Activated naive CD8-positive, alpha-beta T cell treated with anti-CD3 and anti-CD28 coated beads, Interleukin-2, amount 10 ng/mL, durations not matched to agents 7 days and 5 days (primary cell): ENCODE measurements at regions not wholly inside any gene's neighbourhood (a gene's known extent, or its start where the extent isn't known, plus 50 kb on each side); places are given as distances from the start of the nearest gene placed in this dataset.

Experiments
- ATAC-seq: fragments of 150-1000 bp; cut with Tn5 transposase; one replicate; pipeline ENCODE4 v1.10.0; 2021; ENCODE audit warnings: low read depth, moderate library complexity
- POLR2A ChIA-PET: fragments of 350-600 bp; sonication (Branson Sonifier 250); formaldehyde crosslinking; loops from one replicate; lab custom pipeline; 2021; ENCODE audit warnings: antibody characterized with exemption; lab: Charles Lee
- DNase-seq: peaks from one replicate; pipeline ENCODE4 v3.0.0; 2021
- H3K27ac Mint-ChIP-seq: one replicate; pipeline ENCODE4 v1.8.0; 2022; ENCODE audit warnings: mild to moderate bottlenecking, mixed read lengths
- H3K27me3 Mint-ChIP-seq: one replicate; pipeline ENCODE4 v1.8.0; 2022; ENCODE audit warnings: mild to moderate bottlenecking, moderate library complexity, mixed read lengths
- H3K36me3 Mint-ChIP-seq: one replicate; pipeline ENCODE4 v1.8.0; 2021; ENCODE audit warnings: mild to moderate bottlenecking, mixed read lengths
- H3K4me1 Mint-ChIP-seq: one replicate; pipeline ENCODE4 v1.8.0; 2021; ENCODE audit warnings: mixed read lengths
- H3K4me3 Mint-ChIP-seq: one replicate; pipeline ENCODE4 v1.8.0; 2022; ENCODE audit warnings: mild to moderate bottlenecking, moderate library complexity, mixed read lengths
- H3K9me3 Mint-ChIP-seq: one replicate; pipeline ENCODE4 v1.8.0; 2021; ENCODE audit warnings: mixed read lengths

- ATAC-seq: no peak
- Mint-ChIP-seq H3K4me1 (no peaks in the 10 kb centered on the region), H3K27ac (no peak overlapping the region), H3K27me3 (no peaks in the 10 kb centered on the region), H3K4me3 (no peak overlapping the region), H3K9me3 (peaks cover 8% of the 10 kb centered on the region), H3K36me3 (no peaks in the 10 kb centered on the region)
- POLR2A ChIA-PET: no interaction called here
- DNase-seq: no peak
Measured at GRCh38 chr1:96292141-96292540, 429.4 kb upstream of the PTBP2 start.

- H3K36me3 Mint-ChIP-seq: no peaks in the 10 kb centered on the region
- ATAC-seq: no peak
- POLR2A ChIA-PET: no interaction called here
Measured at GRCh38 chr1:96296991-96297390, 424.6 kb upstream of the PTBP2 start.

GRCh38 chr1:96306809-96307560, 414.6 kb upstream of the PTBP2 start:
- DNase-seq (no peak), ATAC-seq (no peak)
- no peak overlapping the region for H3K4me3 Mint-ChIP-seq
- no peaks in the 10 kb centered on the region for H3K9me3 Mint-ChIP-seq
- H3K27me3 Mint-ChIP-seq: no peaks in the 10 kb centered on the region
- no peaks in the 10 kb centered on the region for H3K36me3 Mint-ChIP-seq
- no peaks in the 10 kb centered on the region for H3K4me1 Mint-ChIP-seq
- POLR2A ChIA-PET: no interaction called here
- no peak overlapping the region for H3K27ac Mint-ChIP-seq

More at GRCh38 chr1:96296991-96297390, 424.6 kb upstream of the PTBP2 start:
- DNase-seq: no peak
- Mint-ChIP-seq H3K4me3 (no peak overlapping the region), H3K9me3 (peaks cover 2% of the 10 kb centered on the region), H3K27ac (no peak overlapping the region), H3K27me3 (no peaks in the 10 kb centered on the region), H3K4me1 (no peaks in the 10 kb centered on the region)

- Mint-ChIP-seq H3K4me1 (no peaks in the 10 kb centered on the region), H3K27ac (no peak overlapping the region), H3K27me3 (no peaks in the 10 kb centered on the region), H3K9me3 (no peaks in the 10 kb centered on the region), H3K4me3 (no peak overlapping the region), H3K36me3 (no peaks in the 10 kb centered on the region)
- POLR2A ChIA-PET: no interaction called here
- DNase-seq: no peak
- no peak for ATAC-seq
Measured at GRCh38 chr1:96308314-96308713, 413.3 kb upstream of the PTBP2 start.

GRCh38 chr1:96309783-96310182, 411.8 kb upstream of the PTBP2 start:
- DNase-seq (no peak), ATAC-seq (no peak)
- no peak overlapping the region for H3K4me3 Mint-ChIP-seq
- H3K36me3 Mint-ChIP-seq: no peaks in the 10 kb centered on the region
- H3K4me1 Mint-ChIP-seq: no peaks in the 10 kb centered on the region
- H3K27me3 Mint-ChIP-seq: no peaks in the 10 kb centered on the region
- no peak overlapping the region for H3K27ac Mint-ChIP-seq
- no peaks in the 10 kb centered on the region for H3K9me3 Mint-ChIP-seq
- POLR2A ChIA-PET: no interaction called here

- H3K9me3 Mint-ChIP-seq: no peaks in the 10 kb centered on the region
- DNase-seq (no peak), ATAC-seq (no peak)
- POLR2A ChIA-PET: no interaction called here
- no peaks in the 10 kb centered on the region for H3K27me3 Mint-ChIP-seq
- H3K27ac Mint-ChIP-seq: no peak overlapping the region
- no peak overlapping the region for H3K4me3 Mint-ChIP-seq
- no peaks in the 10 kb centered on the region for H3K36me3 Mint-ChIP-seq
- no peaks in the 10 kb centered on the region for H3K4me1 Mint-ChIP-seq
Measured at GRCh38 chr1:96313216-96313615, 408.4 kb upstream of the PTBP2 start.

GRCh38 chr1:96329121-96329520, 392.5 kb upstream of the PTBP2 start:
- Mint-ChIP-seq H3K27me3 (no peaks in the 10 kb centered on the region), H3K4me1 (no peaks in the 10 kb centered on the region), H3K4me3 (no peak overlapping the region), H3K9me3 (peaks cover 1% of the 10 kb centered on the region), H3K27ac (no peak overlapping the region), H3K36me3 (no peaks in the 10 kb centered on the region)
- no peak for ATAC-seq
- POLR2A ChIA-PET: no interaction called here
- DNase-seq: no peak

GRCh38 chr1:96331596-96331995, 390.0 kb upstream of the PTBP2 start:
- H3K27ac Mint-ChIP-seq: no peak overlapping the region
- no peaks in the 10 kb centered on the region for H3K36me3 Mint-ChIP-seq
- no peaks in the 10 kb centered on the region for H3K27me3 Mint-ChIP-seq
- no peak for DNase-seq
- POLR2A ChIA-PET: no interaction called here
- H3K9me3 Mint-ChIP-seq: peaks cover 1% of the 10 kb centered on the region
- no peak for ATAC-seq
- no peak overlapping the region for H3K4me3 Mint-ChIP-seq
- H3K4me1 Mint-ChIP-seq: no peaks in the 10 kb centered on the region

- Mint-ChIP-seq H3K36me3 (no peaks in the 10 kb centered on the region), H3K27ac (no peak overlapping the region), H3K4me1 (no peaks in the 10 kb centered on the region)
Measured at GRCh38 chr1:96333522-96334235, 387.9 kb upstream of the PTBP2 start.

GRCh38 chr1:96334236-96334557, 387.4 kb upstream of the PTBP2 start:
- peaks cover 1% of the 10 kb centered on the region for H3K9me3 Mint-ChIP-seq
- DNase-seq (no peak), ATAC-seq (no peak)
- H3K4me1 Mint-ChIP-seq: no peaks in the 10 kb centered on the region
- POLR2A ChIA-PET: no interaction called here
- no peak overlapping the region for H3K4me3 Mint-ChIP-seq
- H3K27ac Mint-ChIP-seq: no peak overlapping the region
- no peaks in the 10 kb centered on the region for H3K36me3 Mint-ChIP-seq
- no peaks in the 10 kb centered on the region for H3K27me3 Mint-ChIP-seq

More at GRCh38 chr1:96333522-96334235, 387.9 kb upstream of the PTBP2 start:
- Mint-ChIP-seq H3K9me3 (peaks cover 1% of the 10 kb centered on the region), H3K4me3 (no peak overlapping the region), H3K27me3 (no peaks in the 10 kb centered on the region)
- no peak for ATAC-seq
- no peak for DNase-seq
- POLR2A ChIA-PET: no interaction called here

GRCh38 chr1:96338622-96339021, 383.0 kb upstream of the PTBP2 start:
- ATAC-seq: no peak
- Mint-ChIP-seq H3K4me3 (no peak overlapping the region), H3K27me3 (no peaks in the 10 kb centered on the region), H3K36me3 (no peaks in the 10 kb centered on the region), H3K4me1 (no peaks in the 10 kb centered on the region), H3K27ac (no peak overlapping the region), H3K9me3 (no peaks in the 10 kb centered on the region)
- POLR2A ChIA-PET: no interaction called here
- no peak for DNase-seq

- ATAC-seq: no peak
- Mint-ChIP-seq H3K4me1 (no peaks in the 10 kb centered on the region), H3K9me3 (no peaks in the 10 kb centered on the region), H3K4me3 (no peak overlapping the region), H3K27me3 (no peaks in the 10 kb centered on the region), H3K27ac (no peak overlapping the region), H3K36me3 (no peaks in the 10 kb centered on the region)
- DNase-seq: no peak
- POLR2A ChIA-PET: no interaction called here
Measured at GRCh38 chr1:96340686-96341085, 380.9 kb upstream of the PTBP2 start.

- POLR2A ChIA-PET: no interaction called here
- H3K4me3 Mint-ChIP-seq: no peak overlapping the region
- no peak for DNase-seq
- H3K4me1 Mint-ChIP-seq: no peaks in the 10 kb centered on the region
- no peak for ATAC-seq
- H3K9me3 Mint-ChIP-seq: no peaks in the 10 kb centered on the region
- H3K36me3 Mint-ChIP-seq: no peaks in the 10 kb centered on the region
- H3K27ac Mint-ChIP-seq: no peak overlapping the region
- H3K27me3 Mint-ChIP-seq: no peaks in the 10 kb centered on the region
Measured at GRCh38 chr1:96346719-96347118, 374.9 kb upstream of the PTBP2 start.

- no peak for ATAC-seq
- H3K4me1 Mint-ChIP-seq: no peaks in the 10 kb centered on the region
- no peaks in the 10 kb centered on the region for H3K36me3 Mint-ChIP-seq
- POLR2A ChIA-PET: no interaction called here
- no peak for DNase-seq
- peaks cover 2% of the 10 kb centered on the region for H3K9me3 Mint-ChIP-seq
- no peaks in the 10 kb centered on the region for H3K27me3 Mint-ChIP-seq
- no peak overlapping the region for H3K4me3 Mint-ChIP-seq
- no peak overlapping the region for H3K27ac Mint-ChIP-seq
Measured at GRCh38 chr1:96349896-96350295, 371.7 kb upstream of the PTBP2 start.
